ENCODE measurements at regions not wholly inside any gene's neighbourhood (a gene's known extent, or its start where the extent isn't known, plus 50 kb on each side); places are given as distances from the start of the nearest gene placed in this dataset.

DNA sequence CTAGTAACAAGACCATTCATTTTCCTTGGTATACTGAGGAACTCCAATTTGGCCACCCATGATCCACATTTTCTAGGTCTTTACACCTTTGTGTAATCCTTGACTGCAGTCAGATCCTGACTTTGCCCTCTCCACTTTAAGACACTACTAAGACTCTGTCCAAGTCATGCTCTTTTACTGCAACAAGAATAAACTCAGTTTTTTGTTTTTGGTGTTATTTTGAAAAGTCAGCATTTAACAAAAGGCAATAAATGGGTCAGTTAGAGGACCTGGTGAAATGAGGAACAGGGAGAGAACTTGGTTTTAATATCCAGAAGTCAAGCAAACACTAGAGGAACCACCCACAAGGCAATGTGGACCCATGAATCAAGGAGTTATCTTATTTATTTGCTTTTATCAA, 252.2 kb upstream of the RBBP8 start:
- no peak overlapping the region for H3K4me2 ChIP-seq (ENCODE audit: insufficient read depth, low read length)
- no peak overlapping the region for H3K9ac ChIP-seq (ENCODE audit: low read depth, low read length)
- no peak for DNase-seq
- H3K9me3 ChIP-seq (ENCODE audit: insufficient read depth, low read length, severe bottlenecking): no peaks in the 10 kb centered on the region
- H3K36me3 ChIP-seq (ENCODE audit: insufficient read depth, low read length): no peaks in the 10 kb centered on the region
- H3K27me3 ChIP-seq (ENCODE audit: insufficient read depth, low read length, poor library complexity): peaks cover 4% of the 10 kb centered on the region
- H2AFZ ChIP-seq (ENCODE audit: low read depth, low read length): no peak overlapping the region
- no peak for TF ChIP-seq EZH2 (IDR thresholded peaks at IDR 0.05; ENCODE audit: borderline replicate concordance, low read depth, low read length, severe bottlenecking)
- TF ChIP-seq, protein P1, sequence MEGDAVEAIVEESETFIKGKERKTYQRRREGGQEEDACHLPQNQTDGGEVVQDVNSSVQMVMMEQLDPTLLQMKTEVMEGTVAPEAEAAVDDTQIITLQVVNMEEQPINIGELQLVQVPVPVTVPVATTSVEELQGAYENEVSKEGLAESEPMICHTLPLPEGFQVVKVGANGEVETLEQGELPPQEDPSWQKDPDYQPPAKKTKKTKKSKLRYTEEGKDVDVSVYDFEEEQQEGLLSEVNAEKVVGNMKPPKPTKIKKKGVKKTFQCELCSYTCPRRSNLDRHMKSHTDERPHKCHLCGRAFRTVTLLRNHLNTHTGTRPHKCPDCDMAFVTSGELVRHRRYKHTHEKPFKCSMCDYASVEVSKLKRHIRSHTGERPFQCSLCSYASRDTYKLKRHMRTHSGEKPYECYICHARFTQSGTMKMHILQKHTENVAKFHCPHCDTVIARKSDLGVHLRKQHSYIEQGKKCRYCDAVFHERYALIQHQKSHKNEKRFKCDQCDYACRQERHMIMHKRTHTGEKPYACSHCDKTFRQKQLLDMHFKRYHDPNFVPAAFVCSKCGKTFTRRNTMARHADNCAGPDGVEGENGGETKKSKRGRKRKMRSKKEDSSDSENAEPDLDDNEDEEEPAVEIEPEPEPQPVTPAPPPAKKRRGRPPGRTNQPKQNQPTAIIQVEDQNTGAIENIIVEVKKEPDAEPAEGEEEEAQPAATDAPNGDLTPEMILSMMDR (IDR thresholded peaks at IDR 0.05; ENCODE audit: borderline replicate concordance, extremely low read depth, low read length, poor library complexity, severe bottlenecking): no peak
- H3K4me1 ChIP-seq (ENCODE audit: insufficient read depth, low read length): no peaks in the 10 kb centered on the region
- H3K27ac ChIP-seq (ENCODE audit: low read length): no peak overlapping the region
- no peaks in the 10 kb centered on the region for H3K79me2 ChIP-seq (ENCODE audit: insufficient read depth, low read length)
- ATAC-seq (ENCODE audit: insufficient read depth, low read depth): no peak
- no peaks in the 10 kb centered on the region for H4K20me1 ChIP-seq (ENCODE audit: insufficient read depth, low read length)
- H3K4me3 ChIP-seq (ENCODE audit: low read depth in 1 of 2, low read length in 2 of 2): no peak overlapping the region

DNA sequence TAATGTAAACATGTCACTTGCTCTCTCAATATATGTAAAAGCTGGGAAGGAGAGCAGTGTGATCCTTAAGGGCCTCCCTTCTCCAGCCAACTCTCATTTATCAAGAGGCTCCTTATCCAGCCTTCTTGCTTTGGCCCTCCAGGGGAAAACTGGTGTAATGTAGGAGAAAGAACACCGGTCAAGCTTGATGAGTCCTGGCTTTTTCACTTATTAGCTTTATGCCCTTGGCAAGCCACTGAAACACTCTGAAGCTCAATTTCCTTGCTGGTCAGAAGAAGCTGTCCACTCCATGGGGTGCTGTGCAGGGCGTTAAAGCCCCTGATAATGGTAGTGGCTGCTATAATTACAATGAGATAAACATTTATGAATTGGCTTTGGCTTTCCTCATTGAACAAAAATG, 251.2 kb upstream of the RBBP8 start:
- Histone ChIP-seq H3K9ac (ENCODE audit: low read depth, low read length) (no peak overlapping the region), H3K4me2 (ENCODE audit: insufficient read depth, low read length) (no peak overlapping the region), H3K4me3 (ENCODE audit: low read depth in 1 of 2, low read length in 2 of 2) (no peak overlapping the region), H4K20me1 (ENCODE audit: insufficient read depth, low read length) (no peaks in the 10 kb centered on the region), H3K36me3 (ENCODE audit: insufficient read depth, low read length) (no peaks in the 10 kb centered on the region), H3K79me2 (ENCODE audit: insufficient read depth, low read length) (no peaks in the 10 kb centered on the region), H3K9me3 (ENCODE audit: insufficient read depth, low read length, severe bottlenecking) (no peaks in the 10 kb centered on the region), H3K27me3 (ENCODE audit: insufficient read depth, low read length, poor library complexity) (peaks cover 4% of the 10 kb centered on the region), H3K27ac (ENCODE audit: low read length) (no peak overlapping the region), H3K4me1 (ENCODE audit: insufficient read depth, low read length) (no peaks in the 10 kb centered on the region), H2AFZ (ENCODE audit: low read depth, low read length) (no peak overlapping the region)
- ATAC-seq (ENCODE audit: insufficient read depth, low read depth) (no peak), DNase-seq (no peak)
- TF ChIP-seq, protein P1 (IDR thresholded peaks at IDR 0.05; ENCODE audit: borderline replicate concordance, extremely low read depth, low read length, poor library complexity, severe bottlenecking): no peak
- no peak for TF ChIP-seq EZH2 (IDR thresholded peaks at IDR 0.05; ENCODE audit: borderline replicate concordance, low read depth, low read length, severe bottlenecking)

DNA sequence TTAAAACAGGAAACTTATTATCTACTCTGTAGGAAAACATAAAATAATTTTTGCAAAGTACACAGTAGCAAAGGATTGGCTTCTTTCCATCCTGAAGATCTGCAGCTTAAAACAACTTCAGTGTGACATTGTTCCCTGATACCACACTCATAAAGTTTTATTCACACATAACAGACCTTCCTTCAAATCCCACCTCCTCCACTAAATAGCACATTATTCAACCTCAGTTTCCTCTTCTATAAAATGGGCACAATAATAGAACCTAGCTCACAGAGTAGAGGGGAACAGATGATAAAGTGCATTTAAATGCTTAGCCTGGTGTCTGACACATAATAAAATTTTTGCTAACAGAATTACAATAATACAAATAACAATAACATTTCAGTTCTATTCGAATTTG, 250.4 kb upstream of the RBBP8 start:
- Histone ChIP-seq H3K79me2 (ENCODE audit: insufficient read depth, low read length) (no peaks in the 10 kb centered on the region), H3K4me3 (ENCODE audit: low read depth in 1 of 2, low read length in 2 of 2) (no peak overlapping the region), H3K4me2 (ENCODE audit: insufficient read depth, low read length) (no peak overlapping the region)

More for the DNA sequence above, 250.4 kb upstream of the RBBP8 start:
- H3K27me3 ChIP-seq (ENCODE audit: insufficient read depth, low read length, poor library complexity): no peaks in the 10 kb centered on the region
- H2AFZ ChIP-seq (ENCODE audit: low read depth, low read length): no peak overlapping the region
- H3K36me3 ChIP-seq (ENCODE audit: insufficient read depth, low read length): no peaks in the 10 kb centered on the region
- ATAC-seq (ENCODE audit: insufficient read depth, low read depth): no peak
- no peak overlapping the region for H3K27ac ChIP-seq (ENCODE audit: low read length)
- no peaks in the 10 kb centered on the region for H3K4me1 ChIP-seq (ENCODE audit: insufficient read depth, low read length)
- TF ChIP-seq, protein P1 (IDR thresholded peaks at IDR 0.05; ENCODE audit: borderline replicate concordance, extremely low read depth, low read length, poor library complexity, severe bottlenecking): no peak
- no peak for TF ChIP-seq EZH2 (IDR thresholded peaks at IDR 0.05; ENCODE audit: borderline replicate concordance, low read depth, low read length, severe bottlenecking)
- no peaks in the 10 kb centered on the region for H4K20me1 ChIP-seq (ENCODE audit: insufficient read depth, low read length)
- no peak overlapping the region for H3K9ac ChIP-seq (ENCODE audit: low read depth, low read length)
- no peak for DNase-seq
- peaks cover under 1% of the 10 kb centered on the region for H3K9me3 ChIP-seq (ENCODE audit: insufficient read depth, low read length, severe bottlenecking)

Measured in DND-41 (cell line).